HepG2 (cell line): ENCODE measurements at regions not wholly inside any gene's neighbourhood (a gene's known extent, or its start where the extent isn't known, plus 50 kb on each side); places are given as distances from the start of the nearest gene placed in this dataset.

Experiments used
- ATAC-seq: fragments of 200-7000 bp; cut with Tn5 transposase; 3 replicates; pipeline ENCODE4 v1.9.1; 2020; ENCODE audit warnings: mild to moderate bottlenecking, moderate library complexity
- BruUV-seq: library from RNA; stranded (reverse); fragments of 400-500 nt; replicated peaks from 2 replicates; lab custom pipeline; 2021; lab: Mats Ljungman, UMichigan
- CTCF ChIA-PET: fragments of 300-600 bp; formaldehyde crosslinking; extraction: SDS; loops from one replicate; lab custom pipeline; 2021; ENCODE audit warnings: low total read pairs, inconsistent platforms, low intra/inter-chr PET ratio; lab: Yijun Ruan, JAX
- POLR2A ChIA-PET: fragments of 350-600 bp; sonication (Branson Sonifier 250); formaldehyde crosslinking; loops from one replicate; lab custom pipeline; 2020; ENCODE audit warnings: antibody characterized with exemption, inconsistent platforms; lab: Yijun Ruan, JAX
- DNase-seq: peaks from one replicate; pipeline ENCODE4 v3.0.0-alpha.2; 2015; ENCODE audit warnings: low spot score
- FAIRE-seq: peaks from 3 replicates; lab custom pipeline; 2011; peaks lifted over from hg19 to GRCh38; lab: Jason Lieb, UNC
- H2AFZ ChIP-seq: one replicate; pipeline ENCODE4 v1.6.1; 2011; ENCODE audit warnings: low read length, inconsistent platforms
- H3K27ac ChIP-seq: fragments of 300-600 bp; 3 replicates; pipeline ENCODE4 v1.8.0; 2011; ENCODE audit warnings: mixed run types, mild to moderate bottlenecking, mixed read lengths, low read length, inconsistent platforms; ENCODE audit not compliant: insufficient read depth; ENCODE audit errors: extremely low read length
- H3K27me3 ChIP-seq, 2 experiments: fragments of 200-600 bp in 1 of 2; 2 replicates in 1 of 2; 3 replicates in 1 of 2; pipeline versions ENCODE4 v1.6.0 to v1.8.0; 2011; ENCODE audit warnings: low read length in 2 of 2, mild to moderate bottlenecking in 2 of 2, moderate library complexity in 2 of 2, inconsistent platforms in 1 of 2; ENCODE audit not compliant: insufficient read depth in 2 of 2, control insufficient read depth in 1 of 2
- H3K36me3 ChIP-seq, 2 experiments: fragments of 200-600 bp in 1 of 2; replicated peaks in 1 of 2; 2 replicates in 1 of 2; 3 replicates in 1 of 2; pipeline versions ENCODE4 v1.5.1 to v1.8.0; 2011; ENCODE audit warnings: low read length in 2 of 2, inconsistent platforms in 1 of 2; ENCODE audit not compliant: insufficient read depth in 2 of 2, control insufficient read depth in 1 of 2
- H3K4me1 ChIP-seq: 2 replicates; pipeline ENCODE4 v1.5.1; 2012; ENCODE audit warnings: low read length, inconsistent platforms; ENCODE audit not compliant: insufficient read depth
- H3K4me2 ChIP-seq: 2 replicates; pipeline ENCODE4 v1.6.0; 2011; ENCODE audit warnings: low read depth, low read length, inconsistent platforms
- H3K4me3 ChIP-seq, 3 experiments: fragments of 200-600 bp in 1 of 3; sonication (generic), shearing (Covaris generic) in 1 of 3; replicated peaks in 1 of 3; 2 replicates each; pipeline ENCODE4 v1.5.1; 2011 to 2016; ENCODE audit warnings: low read length in 3 of 3, inconsistent platforms in 2 of 3, low read depth in 2 of 3, mild to moderate bottlenecking in 2 of 3, control low read depth in 1 of 3, mixed read lengths in 1 of 3; ENCODE audit not compliant: insufficient read depth in 1 of 3
- H3K79me2 ChIP-seq: one replicate; pipeline ENCODE4 v1.6.1; 2011; ENCODE audit warnings: low read length, inconsistent platforms; ENCODE audit not compliant: insufficient read depth
- H3K9ac ChIP-seq: 2 replicates; pipeline ENCODE4 v1.6.0; 2011; ENCODE audit warnings: mild to moderate bottlenecking, low read depth, low read length, inconsistent platforms; ENCODE audit not compliant: insufficient read depth
- H3K9me3 ChIP-seq: 2 replicates; pipeline ENCODE4 v1.5.1; 2012; ENCODE audit warnings: mild to moderate bottlenecking, low read length
- H4K20me1 ChIP-seq: 2 replicates; pipeline ENCODE4 v1.6.0; 2011; ENCODE audit warnings: inconsistent platforms, mild to moderate bottlenecking, low read length, moderate library complexity; ENCODE audit not compliant: insufficient read depth
- FOXJ3 ChIP-seq: sonication (generic); formaldehyde crosslinking; IDR thresholded peaks from 2 replicates; pipeline ENCODE4 v1.4.0; 2020; ENCODE audit warnings: missing genetic modification reagents, mild to moderate bottlenecking, borderline replicate concordance
- GATA4 ChIP-seq: sonication (generic); IDR thresholded peaks from 2 replicates; pipeline ENCODE4 v1.6.1; 2016; ENCODE audit warnings: antibody characterized with exemption, low read depth, borderline replicate concordance
- RBFOX2 ChIP-seq: fragments of 200-400 bp; formaldehyde crosslinking; IDR thresholded peaks from 2 replicates; pipeline ENCODE4 v1.6.1; 2017; ENCODE audit warnings: low read depth, mild to moderate bottlenecking, low read length
- TOE1 ChIP-seq: sonication (generic); formaldehyde crosslinking; IDR thresholded peaks from 2 replicates; pipeline ENCODE4 v1.4.0; 2020; ENCODE audit warnings: mild to moderate bottlenecking, missing genetic modification reagents
- ZNF335 ChIP-seq: sonication (generic); formaldehyde crosslinking; IDR thresholded peaks from 2 replicates; pipeline ENCODE4 v1.4.0; 2020; ENCODE audit warnings: missing genetic modification reagents
- ZNF546 ChIP-seq: sonication (generic); formaldehyde crosslinking; conservative IDR thresholded peaks from 2 replicates; pipeline ENCODE4 v1.8.1; 2023; ENCODE audit warnings: mild to moderate bottlenecking, missing genetic modification reagents
- ZNF746 ChIP-seq: sonication (generic); formaldehyde crosslinking; IDR thresholded peaks from 2 replicates; pipeline ENCODE4 v1.8.0; 2022; ENCODE audit warnings: mild to moderate bottlenecking, missing genetic modification reagents
- WGBS: methylation state at CpG from one replicate; pipeline ENCODE4 v1.1.6; 2017; ENCODE audit warnings: low lambda C conversion rate; 5-methylcytosine and 5-hydroxymethylcytosine counted together
- in situ Hi-C: cut with HindIII; loops from 2 replicates; pipeline ENCODE4 v1.10.0; 2017; ENCODE audit warnings: low pct_unique_long_range_greater_than_20kb; ENCODE audit not compliant: extremely low pct_ligation_motif_present
- intact Hi-C: fragments of 100-400 bp; cut with micrococcal nuclease; formaldehyde crosslinking; loops from one replicate; pipeline ENCODE4 v1.10.0; 2022; ENCODE audit not compliant: unreplicated experiment
- TF ChIP-seq, protein P1 (sequence below): sonication (generic); formaldehyde crosslinking; IDR thresholded peaks from 2 replicates; pipeline ENCODE4 v1.5.1; 2020; ENCODE audit warnings: mild to moderate bottlenecking, missing genetic modification reagents, moderate library complexity
- TF ChIP-seq, protein P2 (sequence below): sonication (generic); formaldehyde crosslinking; IDR thresholded peaks from 2 replicates; pipeline ENCODE4 v1.8.0; 2022; ENCODE audit warnings: mild to moderate bottlenecking, missing genetic modification reagents, borderline replicate concordance
- TF ChIP-seq, protein P3 (sequence below): sonication (generic); formaldehyde crosslinking; IDR thresholded peaks from 2 replicates; pipeline ENCODE4 v1.4.0; 2020; ENCODE audit warnings: missing genetic modification reagents
- TF ChIP-seq, protein P4 (sequence below): sonication (generic); formaldehyde crosslinking; IDR thresholded peaks from 2 replicates; pipeline ENCODE4 v1.8.0; 2022; ENCODE audit warnings: mild to moderate bottlenecking, missing genetic modification reagents; ENCODE audit not compliant: insufficient replicate concordance

DNA sequence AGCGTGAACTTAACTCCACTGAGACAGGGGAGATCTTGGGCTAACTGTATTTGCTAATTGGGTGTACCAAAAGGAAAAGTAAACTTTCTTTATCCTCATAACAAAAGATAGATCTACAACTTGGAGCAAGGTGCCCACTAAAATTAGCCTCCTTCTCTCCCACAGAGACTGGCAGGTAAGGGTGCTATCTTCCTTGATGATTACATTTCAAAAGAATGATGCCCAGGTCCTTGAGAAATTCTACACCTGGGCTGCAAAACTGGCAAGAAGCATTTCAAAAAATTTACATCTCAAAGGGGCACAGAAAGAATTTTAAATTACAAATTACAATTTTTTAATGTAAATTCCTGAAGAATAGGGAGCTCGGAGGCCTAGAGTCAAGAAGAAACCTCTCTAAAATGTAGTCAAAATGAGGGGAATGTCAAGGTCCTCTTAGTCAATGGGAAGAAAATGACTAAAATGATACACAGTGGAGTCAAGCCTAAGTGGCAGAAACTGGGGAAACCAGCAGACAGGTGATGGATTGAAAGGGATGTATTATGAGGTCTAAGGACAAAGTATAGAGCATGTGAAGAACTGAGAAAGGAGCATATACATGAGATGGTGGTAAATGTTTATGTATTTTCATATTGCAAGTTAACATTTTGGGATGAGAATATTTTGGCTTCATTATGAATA lies 348.3 kb upstream of the TUSC1 start:
- WGBS, result 0% methylated on average over 2 of the region's 2 CpGs
- Histone ChIP-seq H4K20me1 (no peaks in the 10 kb centered on the region), H3K9me3 (peaks cover 33% of the 10 kb centered on the region), H3K4me2 (no peak overlapping the region), H3K4me3 (no peak overlapping the region), H3K36me3 (no peaks in the 10 kb centered on the region), H2AFZ (no peak overlapping the region), H3K9ac (no peak overlapping the region)
- intact Hi-C loops, result no loop called here
- CTCF ChIA-PET, result no interaction called here
- FAIRE-seq (no peak), ATAC-seq (no peak)
- no TSS peak for BruUV-seq
- TF ChIP-seq ZNF335 (CRISPR knock-in tag) (no peak), ZNF746 (CRISPR knock-in tag) (no peak), RBFOX2 (no peak), TOE1 (CRISPR knock-in tag) (no peak), FOXJ3 (no peak), GATA4 (no peak), ZNF546 (CRISPR knock-in tag) (no peak)
- TF ChIP-seq, protein P1, sequence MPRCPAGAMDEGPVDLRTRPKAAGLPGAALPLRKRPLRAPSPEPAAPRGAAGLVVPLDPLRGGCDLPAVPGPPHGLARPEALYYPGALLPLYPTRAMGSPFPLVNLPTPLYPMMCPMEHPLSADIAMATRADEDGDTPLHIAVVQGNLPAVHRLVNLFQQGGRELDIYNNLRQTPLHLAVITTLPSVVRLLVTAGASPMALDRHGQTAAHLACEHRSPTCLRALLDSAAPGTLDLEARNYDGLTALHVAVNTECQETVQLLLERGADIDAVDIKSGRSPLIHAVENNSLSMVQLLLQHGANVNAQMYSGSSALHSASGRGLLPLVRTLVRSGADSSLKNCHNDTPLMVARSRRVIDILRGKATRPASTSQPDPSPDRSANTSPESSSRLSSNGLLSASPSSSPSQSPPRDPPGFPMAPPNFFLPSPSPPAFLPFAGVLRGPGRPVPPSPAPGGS (CRISPR knock-in tag), result no peak
- TF ChIP-seq, protein P2, sequence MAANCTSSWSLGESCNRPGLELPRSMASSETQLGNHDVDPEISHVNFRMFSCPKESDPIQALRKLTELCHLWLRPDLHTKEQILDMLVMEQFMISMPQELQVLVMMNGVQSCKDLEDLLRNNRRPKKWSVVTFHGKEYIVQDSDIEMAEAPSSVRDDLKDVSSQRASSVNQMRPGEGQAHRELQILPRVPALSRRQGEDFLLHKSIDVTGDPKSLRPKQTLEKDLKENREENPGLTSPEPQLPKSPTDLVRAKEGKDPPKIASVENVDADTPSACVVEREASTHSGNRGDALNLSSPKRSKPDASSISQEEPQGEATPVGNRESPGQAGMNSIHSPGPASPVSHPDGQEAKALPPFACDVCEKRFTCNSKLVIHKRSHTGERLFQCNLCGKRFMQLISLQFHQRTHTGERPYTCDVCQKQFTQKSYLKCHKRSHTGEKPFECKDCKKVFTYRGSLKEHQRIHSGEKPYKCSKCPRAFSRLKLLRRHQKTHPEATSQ, result no peak
- TF ChIP-seq, protein P3, sequence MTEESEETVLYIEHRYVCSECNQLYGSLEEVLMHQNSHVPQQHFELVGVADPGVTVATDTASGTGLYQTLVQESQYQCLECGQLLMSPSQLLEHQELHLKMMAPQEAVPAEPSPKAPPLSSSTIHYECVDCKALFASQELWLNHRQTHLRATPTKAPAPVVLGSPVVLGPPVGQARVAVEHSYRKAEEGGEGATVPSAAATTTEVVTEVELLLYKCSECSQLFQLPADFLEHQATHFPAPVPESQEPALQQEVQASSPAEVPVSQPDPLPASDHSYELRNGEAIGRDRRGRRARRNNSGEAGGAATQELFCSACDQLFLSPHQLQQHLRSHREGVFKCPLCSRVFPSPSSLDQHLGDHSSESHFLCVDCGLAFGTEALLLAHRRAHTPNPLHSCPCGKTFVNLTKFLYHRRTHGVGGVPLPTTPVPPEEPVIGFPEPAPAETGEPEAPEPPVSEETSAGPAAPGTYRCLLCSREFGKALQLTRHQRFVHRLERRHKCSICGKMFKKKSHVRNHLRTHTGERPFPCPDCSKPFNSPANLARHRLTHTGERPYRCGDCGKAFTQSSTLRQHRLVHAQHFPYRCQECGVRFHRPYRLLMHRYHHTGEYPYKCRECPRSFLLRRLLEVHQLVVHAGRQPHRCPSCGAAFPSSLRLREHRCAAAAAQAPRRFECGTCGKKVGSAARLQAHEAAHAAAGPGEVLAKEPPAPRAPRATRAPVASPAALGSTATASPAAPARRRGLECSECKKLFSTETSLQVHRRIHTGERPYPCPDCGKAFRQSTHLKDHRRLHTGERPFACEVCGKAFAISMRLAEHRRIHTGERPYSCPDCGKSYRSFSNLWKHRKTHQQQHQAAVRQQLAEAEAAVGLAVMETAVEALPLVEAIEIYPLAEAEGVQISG (CRISPR knock-in tag), result no peak
- TF ChIP-seq, protein P4, sequence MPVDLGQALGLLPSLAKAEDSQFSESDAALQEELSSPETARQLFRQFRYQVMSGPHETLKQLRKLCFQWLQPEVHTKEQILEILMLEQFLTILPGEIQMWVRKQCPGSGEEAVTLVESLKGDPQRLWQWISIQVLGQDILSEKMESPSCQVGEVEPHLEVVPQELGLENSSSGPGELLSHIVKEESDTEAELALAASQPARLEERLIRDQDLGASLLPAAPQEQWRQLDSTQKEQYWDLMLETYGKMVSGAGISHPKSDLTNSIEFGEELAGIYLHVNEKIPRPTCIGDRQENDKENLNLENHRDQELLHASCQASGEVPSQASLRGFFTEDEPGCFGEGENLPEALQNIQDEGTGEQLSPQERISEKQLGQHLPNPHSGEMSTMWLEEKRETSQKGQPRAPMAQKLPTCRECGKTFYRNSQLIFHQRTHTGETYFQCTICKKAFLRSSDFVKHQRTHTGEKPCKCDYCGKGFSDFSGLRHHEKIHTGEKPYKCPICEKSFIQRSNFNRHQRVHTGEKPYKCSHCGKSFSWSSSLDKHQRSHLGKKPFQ (CRISPR knock-in tag), result no peak
- TF ChIP-seq, all 625 proteins: peak for 0
- H3K27ac ChIP-seq, result no peak overlapping the region
- DNase-seq, result no peak
- in situ Hi-C loops, result no loop called here
- H3K79me2 ChIP-seq, result no peaks in the 10 kb centered on the region
- POLR2A ChIA-PET, result no interaction called here
- no peaks in the 10 kb centered on the region for H3K4me1 ChIP-seq
- H3K27me3 ChIP-seq, result no peaks in the 10 kb centered on the region
